Naive thymus-derived CD8-positive, alpha-beta T cell (primary cell): ENCODE measurements at regions not wholly inside any gene's neighbourhood (a gene's known extent, or its start where the extent isn't known, plus 50 kb on each side); places are given as distances from the start of the nearest gene placed in this dataset.

Source experiments
- ATAC-seq, 2 donors: fragments of 150-1000 bp; cut with Tn5 transposase in 1 of 2; sonication (Bioruptor Pico), chemical (Tn5 transposase) in 1 of 2; 1 replicate in 1 of 2; 2 replicates in 1 of 2; pipeline ENCODE4 v1.10.0; 2021; ENCODE audit warnings: mild to moderate bottlenecking in 2 of 2, moderate library complexity in 2 of 2
- POLR2A ChIA-PET: fragments of 350-600 bp; sonication (Branson Sonifier 250); formaldehyde crosslinking; loops from one replicate; lab custom pipeline; 2021; ENCODE audit warnings: antibody characterized with exemption; lab: Charles Lee
- DNase-seq, 10 donors: peaks; one replicate each; pipeline versions ENCODE4 v3.0.0 to v3.0.0-alpha.2; 2020 to 2022
- H3K27ac Mint-ChIP-seq, 10 donors: one replicate each; pipeline ENCODE4 v1.8.0; 2020 to 2022; ENCODE audit warnings: mild to moderate bottlenecking in 10 of 10, mixed read lengths in 10 of 10, moderate library complexity in 4 of 10, inconsistent platforms in 1 of 10
- H3K27me3 Mint-ChIP-seq, 5 donors: one replicate each; pipeline ENCODE4 v1.8.0; 2021 to 2022; ENCODE audit warnings: mixed read lengths in 5 of 5
- H3K36me3 Mint-ChIP-seq, 3 donors: one replicate each; pipeline ENCODE4 v1.8.0; 2020 to 2022; ENCODE audit warnings: mixed read lengths in 3 of 3, mild to moderate bottlenecking in 2 of 3, inconsistent platforms in 1 of 3
- H3K4me1 Mint-ChIP-seq, 4 donors: one replicate each; pipeline ENCODE4 v1.8.0; 2021 to 2022; ENCODE audit warnings: mixed read lengths in 4 of 4
- H3K4me3 Mint-ChIP-seq, 10 donors: one replicate each; pipeline ENCODE4 v1.8.0; 2020 to 2022; ENCODE audit warnings: mild to moderate bottlenecking in 10 of 10, mixed read lengths in 10 of 10, moderate library complexity in 6 of 10, inconsistent platforms in 1 of 10
- H3K9me3 Mint-ChIP-seq, 9 donors: one replicate each; pipeline ENCODE4 v1.8.0; 2020 to 2022; ENCODE audit warnings: mixed read lengths in 9 of 9, mild to moderate bottlenecking in 3 of 9, inconsistent platforms in 1 of 9, moderate library complexity in 1 of 9

GRCh38 chr5:88116396-88116795 is 152.2 kb downstream of the TMEM161B start:
- DNase-seq (no peak), ATAC-seq (no peak)
- H3K27ac Mint-ChIP-seq: no peak overlapping the region
- H3K36me3 Mint-ChIP-seq: no peaks in the 10 kb centered on the region
- POLR2A ChIA-PET: no interaction called here
- no peaks in the 10 kb centered on the region for H3K4me1 Mint-ChIP-seq
- peaks cover 10 to 32% (median 19%) of the 10 kb centered on the region in 5 donors for H3K27me3 Mint-ChIP-seq
- no peak overlapping the region for H3K4me3 Mint-ChIP-seq
- H3K9me3 Mint-ChIP-seq: peaks cover 0 to 9% (median 0%) of the 10 kb centered on the region in 9 donors

- ATAC-seq: no peak
- Mint-ChIP-seq H3K4me1 (no peaks in the 10 kb centered on the region), H3K4me3 (no peak overlapping the region), H3K36me3 (no peaks in the 10 kb centered on the region), H3K27ac (no peak overlapping the region), H3K27me3 (peaks cover 8 to 24% (median 16%) of the 10 kb centered on the region in 5 donors), H3K9me3 (no peaks in the 10 kb centered on the region)
- DNase-seq: no peak
- POLR2A ChIA-PET: no interaction called here
These were observed 153.4 kb downstream of the TMEM161B start for GRCh38 chr5:88115211-88115610.

- H3K27ac Mint-ChIP-seq: no peak overlapping the region
- H3K4me3 Mint-ChIP-seq: no peak overlapping the region
- DNase-seq: no peak
- no peaks in the 10 kb centered on the region for H3K36me3 Mint-ChIP-seq
- POLR2A ChIA-PET: no interaction called here
- no peaks in the 10 kb centered on the region for H3K4me1 Mint-ChIP-seq
- no peaks in the 10 kb centered on the region for H3K9me3 Mint-ChIP-seq
- ATAC-seq: no peak
- peaks cover 4 to 22% (median 11%) of the 10 kb centered on the region in 5 donors for H3K27me3 Mint-ChIP-seq
These were observed 155.2 kb downstream of the TMEM161B start for GRCh38 chr5:88113429-88113828.

- peaks cover under 1 to 6% (median 5%) of the 10 kb centered on the region in 5 donors for H3K27me3 Mint-ChIP-seq
- no peak overlapping the region for H3K27ac Mint-ChIP-seq
- H3K4me1 Mint-ChIP-seq: no peaks in the 10 kb centered on the region
- no peak overlapping the region for H3K4me3 Mint-ChIP-seq
- peaks cover 0 to 4% (median 0%) of the 10 kb centered on the region in 9 donors for H3K9me3 Mint-ChIP-seq
- DNase-seq (no peak), ATAC-seq (no peak)
- peaks cover 0 to 6% (median 0%) of the 10 kb centered on the region in 3 donors for H3K36me3 Mint-ChIP-seq
- POLR2A ChIA-PET: no interaction called here
These were observed 158.8 kb downstream of the TMEM161B start for GRCh38 chr5:88109818-88110217.

- no peaks in the 10 kb centered on the region for H3K4me1 Mint-ChIP-seq
- DNase-seq (no peak), ATAC-seq (no peak)
- H3K27me3 Mint-ChIP-seq: peaks cover 5 to 11% (median 8%) of the 10 kb centered on the region in 5 donors
- H3K27ac Mint-ChIP-seq: no peak overlapping the region
- peaks cover 0 to 4% (median 0%) of the 10 kb centered on the region in 9 donors for H3K9me3 Mint-ChIP-seq
- no peak overlapping the region for H3K4me3 Mint-ChIP-seq
- peaks cover 0 to 6% (median 0%) of the 10 kb centered on the region in 3 donors for H3K36me3 Mint-ChIP-seq
- POLR2A ChIA-PET: no interaction called here
These were observed 160.0 kb downstream of the TMEM161B start for GRCh38 chr5:88108490-88109279.

- ATAC-seq (no peak), DNase-seq (no peak)
- no peak overlapping the region for H3K27ac Mint-ChIP-seq
- H3K27me3 Mint-ChIP-seq: peaks cover 0 to 14% (median 5%) of the 10 kb centered on the region in 5 donors
- H3K36me3 Mint-ChIP-seq: no peaks in the 10 kb centered on the region
- H3K4me1 Mint-ChIP-seq: no peaks in the 10 kb centered on the region
- H3K9me3 Mint-ChIP-seq: no peaks in the 10 kb centered on the region
- POLR2A ChIA-PET: no interaction called here
- no peak overlapping the region for H3K4me3 Mint-ChIP-seq
These were observed 173.6 kb downstream of the TMEM161B start for GRCh38 chr5:88094906-88095496.

- H3K4me3 Mint-ChIP-seq: no peak overlapping the region
- ATAC-seq (no peak), DNase-seq (no peak)
- POLR2A ChIA-PET: no interaction called here
- no peaks in the 10 kb centered on the region for H3K9me3 Mint-ChIP-seq
- peaks cover under 1 to 14% (median 5%) of the 10 kb centered on the region in 5 donors for H3K27me3 Mint-ChIP-seq
- H3K36me3 Mint-ChIP-seq: no peaks in the 10 kb centered on the region
- no peaks in the 10 kb centered on the region for H3K4me1 Mint-ChIP-seq
- H3K27ac Mint-ChIP-seq: no peak overlapping the region
These were observed 174.2 kb downstream of the TMEM161B start for GRCh38 chr5:88094403-88094802.

- no peak overlapping the region for H3K4me3 Mint-ChIP-seq
- H3K27ac Mint-ChIP-seq: no peak overlapping the region
- POLR2A ChIA-PET: no interaction called here
- H3K27me3 Mint-ChIP-seq: peaks cover 2 to 18% (median 7%) of the 10 kb centered on the region in 5 donors
- DNase-seq (no peak), ATAC-seq (no peak)
- no peaks in the 10 kb centered on the region for H3K36me3 Mint-ChIP-seq
- H3K9me3 Mint-ChIP-seq: no peaks in the 10 kb centered on the region
- H3K4me1 Mint-ChIP-seq: no peaks in the 10 kb centered on the region
These were observed 174.9 kb downstream of the TMEM161B start for GRCh38 chr5:88093765-88094164.

GRCh38 chr5:88092958-88093605 is 175.6 kb downstream of the TMEM161B start:
- Mint-ChIP-seq H3K4me1 (no peaks in the 10 kb centered on the region), H3K4me3 (no peak overlapping the region)
- ATAC-seq: no peak

GRCh38 chr5:88092358-88092757 is 176.3 kb downstream of the TMEM161B start:
- Mint-ChIP-seq H3K27me3 (peaks cover 2 to 16% (median 11%) of the 10 kb centered on the region in 5 donors), H3K4me3 (no peak overlapping the region), H3K4me1 (no peaks in the 10 kb centered on the region), H3K27ac (no peak overlapping the region), H3K9me3 (no peaks in the 10 kb centered on the region), H3K36me3 (no peaks in the 10 kb centered on the region)
- POLR2A ChIA-PET: no interaction called here
- DNase-seq (no peak), ATAC-seq (no peak)

More at GRCh38 chr5:88092958-88093605, 175.6 kb downstream of the TMEM161B start:
- peaks cover 2 to 18% (median 12%) of the 10 kb centered on the region in 5 donors for H3K27me3 Mint-ChIP-seq
- POLR2A ChIA-PET: no interaction called here
- DNase-seq: no peak
- no peak overlapping the region for H3K27ac Mint-ChIP-seq
- H3K9me3 Mint-ChIP-seq: no peaks in the 10 kb centered on the region
- H3K36me3 Mint-ChIP-seq: no peaks in the 10 kb centered on the region

- ATAC-seq: no peak
- H3K27me3 Mint-ChIP-seq: peaks cover 2 to 16% (median 11%) of the 10 kb centered on the region in 5 donors
- no peaks in the 10 kb centered on the region for H3K4me1 Mint-ChIP-seq
- no peak overlapping the region for H3K27ac Mint-ChIP-seq
- no peak for DNase-seq
- H3K4me3 Mint-ChIP-seq: no peak overlapping the region
- H3K36me3 Mint-ChIP-seq: no peaks in the 10 kb centered on the region
- POLR2A ChIA-PET: no interaction called here
- no peaks in the 10 kb centered on the region for H3K9me3 Mint-ChIP-seq
These were observed 178.1 kb downstream of the TMEM161B start for GRCh38 chr5:88090506-88090905.

GRCh38 chr5:88089719-88090390 is 178.8 kb downstream of the TMEM161B start:
- ATAC-seq (no peak), DNase-seq (no peak)
- Mint-ChIP-seq H3K4me3 (no peak overlapping the region), H3K27me3 (peaks cover 4 to 16% (median 8%) of the 10 kb centered on the region in 5 donors), H3K9me3 (no peaks in the 10 kb centered on the region), H3K4me1 (no peaks in the 10 kb centered on the region), H3K27ac (no peak overlapping the region), H3K36me3 (no peaks in the 10 kb centered on the region)
- POLR2A ChIA-PET: no interaction called here

- Mint-ChIP-seq H3K9me3 (no peaks in the 10 kb centered on the region), H3K27ac (no peak overlapping the region), H3K4me3 (no peak overlapping the region), H3K27me3 (peaks cover 4 to 26% (median 5%) of the 10 kb centered on the region in 5 donors), H3K4me1 (no peaks in the 10 kb centered on the region), H3K36me3 (no peaks in the 10 kb centered on the region)
- POLR2A ChIA-PET: no interaction called here
- DNase-seq (no peak), ATAC-seq (no peak)
These were observed 183.2 kb downstream of the TMEM161B start for GRCh38 chr5:88085462-88085861.
